IPS DF 19.7 (cell line): ENCODE measurements at regions not wholly inside any gene's neighbourhood (a gene's known extent, or its start where the extent isn't known, plus 50 kb on each side); places are given as distances from the start of the nearest gene placed in this dataset.
A peak's percentile ranks its signal among the peaks of the same experiment; 100 is the strongest.
"Not testable (repeated sequence)": the region's sequence is repeated elsewhere in the genome, so short reads cannot be mapped to it uniquely, and the experiment has no call there.

Experiments used
- DNase-seq: peaks from one replicate; pipeline ENCODE4 v3.0.0-alpha.2; 2013; ENCODE audit warnings: low read depth, low spot score

- no peak for DNase-seq
Measured at GRCh38 chr6:158920311-158920905, 79.6 kb downstream of the RSPH3 start.

DNA sequence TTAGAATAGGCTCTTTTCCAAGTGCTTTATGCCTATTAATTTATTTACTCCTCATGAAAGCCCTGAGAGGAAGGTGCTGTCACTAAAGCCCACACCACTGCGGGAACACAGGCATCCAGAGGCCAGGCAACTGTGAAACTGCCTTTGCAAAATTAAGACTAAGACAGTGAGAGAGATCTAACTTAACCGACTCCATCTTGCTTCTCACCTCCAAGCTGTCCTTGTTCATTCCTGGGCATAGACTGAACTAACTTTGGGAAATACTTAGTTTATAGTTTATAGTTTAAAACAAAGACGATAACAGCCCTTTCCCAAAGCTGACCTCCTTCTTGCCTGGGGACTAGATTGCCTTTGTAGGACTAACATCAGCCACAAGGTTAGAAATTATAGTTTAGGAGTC, 80.1 kb downstream of the RSPH3 start:
- no peak for DNase-seq

GRCh38 chr6:158916617-158917016, 83.4 kb downstream of the RSPH3 start:
- no peak for DNase-seq

DNA sequence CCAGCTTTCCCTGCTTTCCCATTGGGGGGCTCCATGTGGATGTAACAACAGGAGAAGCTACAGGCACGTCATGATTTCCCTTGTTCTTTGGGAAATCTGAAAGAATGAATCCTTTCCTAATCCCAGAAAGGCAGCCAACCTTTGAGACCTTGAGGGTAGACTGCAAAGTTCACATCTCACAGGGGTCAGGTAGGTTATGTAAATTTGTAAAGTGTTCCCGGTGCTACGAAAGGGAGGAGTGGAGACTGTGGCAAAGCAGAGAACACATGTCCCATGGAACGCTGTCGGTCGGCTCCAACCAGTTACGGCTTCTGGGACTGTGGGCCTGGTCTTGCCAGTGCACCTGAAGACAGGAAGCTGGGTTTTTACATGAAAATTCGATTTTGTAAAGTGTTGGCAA, 85.1 kb downstream of the RSPH3 start:
- no peak for DNase-seq

DNA sequence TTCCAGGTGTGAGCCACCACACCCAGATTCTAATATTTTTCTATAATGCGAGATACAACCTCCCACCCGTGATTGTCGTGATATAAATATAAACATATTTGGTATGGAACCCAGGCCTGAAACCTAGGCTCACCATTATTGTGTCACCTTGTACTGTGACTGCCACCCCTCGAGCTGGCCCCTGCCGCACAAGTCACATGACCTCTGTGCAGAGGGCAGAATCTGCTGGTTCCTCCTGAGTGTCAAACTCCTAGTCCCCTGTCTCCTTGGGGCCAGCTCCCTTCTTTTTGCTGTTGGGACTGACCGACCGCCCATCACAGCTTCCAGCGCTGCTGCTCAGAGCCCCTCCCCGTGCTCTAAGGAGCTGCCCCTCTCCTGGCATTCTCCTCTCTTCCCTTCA, 86.4 kb downstream of the RSPH3 start:
- no peak for DNase-seq

GRCh38 chr6:158912655-158913054, 87.3 kb downstream of the RSPH3 start:
- no peak for DNase-seq

- DNase-seq, result no peak
Measured at GRCh38 chr6:158911746-158912480, 88.1 kb downstream of the RSPH3 start.

DNA sequence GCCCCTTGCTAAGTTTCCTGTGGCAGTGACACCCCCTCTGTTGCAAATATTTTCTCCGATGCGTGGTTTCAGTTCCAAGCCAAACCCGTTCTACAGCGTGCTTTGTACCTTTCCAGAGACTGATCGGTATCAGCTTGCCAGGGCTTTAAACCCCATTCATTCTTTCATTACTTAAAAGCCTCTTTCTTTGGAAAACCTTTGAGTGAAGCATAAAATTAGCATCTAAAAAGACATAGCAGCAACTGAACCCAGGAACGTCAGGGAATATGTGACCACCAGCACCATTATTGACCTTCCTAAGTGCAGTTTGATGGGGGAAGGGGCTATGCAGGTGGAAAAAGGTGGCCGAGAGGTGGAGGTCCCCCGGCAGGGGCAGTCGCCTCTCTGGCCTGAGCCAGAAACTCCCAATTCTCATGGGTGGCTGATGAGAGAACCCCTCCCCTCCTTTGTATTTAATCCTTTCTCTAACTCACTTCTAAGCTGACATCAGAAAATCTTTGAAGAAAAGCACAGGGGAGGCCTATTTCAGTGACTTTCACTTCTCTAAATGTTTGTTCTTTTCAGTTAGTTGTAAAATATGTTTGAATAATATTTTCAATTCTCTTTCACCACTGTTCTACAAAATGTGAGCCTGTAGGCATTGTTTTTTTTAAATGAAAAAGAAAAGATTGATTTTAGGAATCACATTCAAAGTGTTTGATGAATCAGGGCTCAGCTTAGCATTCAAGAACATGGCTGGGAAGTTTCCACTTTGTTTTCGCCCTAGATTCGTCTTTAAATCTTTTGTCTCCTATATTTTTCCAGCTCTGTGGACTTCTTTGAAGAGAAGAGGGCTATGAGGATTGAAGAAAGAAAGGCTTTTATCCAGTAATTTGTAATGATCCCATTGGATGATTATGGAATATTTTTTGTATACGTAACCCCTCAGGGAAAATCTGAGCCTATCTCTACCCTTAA, 89.2 kb downstream of the RSPH3 start:
- peak; percentile 95 for DNase-seq

DNA sequence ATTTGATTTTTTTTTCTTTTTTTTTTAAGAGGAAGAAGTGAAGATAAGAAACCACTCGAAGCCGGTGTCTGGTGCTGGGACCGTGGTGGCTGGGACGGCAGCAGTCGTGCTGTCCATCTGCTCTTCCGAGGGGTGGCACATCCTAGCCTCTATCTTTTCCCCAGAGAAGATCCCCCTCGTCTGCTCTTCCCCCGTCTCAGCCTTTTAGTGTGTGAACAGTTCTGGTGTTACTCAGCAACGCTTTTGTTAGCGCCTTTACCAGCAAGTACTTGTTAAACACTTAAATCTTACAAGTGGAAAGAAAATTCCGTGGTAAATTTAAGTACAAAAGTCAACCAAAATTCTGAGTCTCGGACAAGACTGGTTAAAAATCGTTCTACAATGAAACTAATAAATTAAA, 90.1 kb downstream of the RSPH3 start:
- DNase-seq, result peak; percentile 25

- no peak for DNase-seq
Measured at GRCh38 chr6:158908606-158909005, 89.4 kb upstream of the EZR start.

GRCh38 chr6:158907931-158908330, 88.8 kb upstream of the EZR start:
- DNase-seq, result peak; percentile 42

- no peak for DNase-seq
Measured at GRCh38 chr6:158906926-158907325, 87.8 kb upstream of the EZR start.

DNA sequence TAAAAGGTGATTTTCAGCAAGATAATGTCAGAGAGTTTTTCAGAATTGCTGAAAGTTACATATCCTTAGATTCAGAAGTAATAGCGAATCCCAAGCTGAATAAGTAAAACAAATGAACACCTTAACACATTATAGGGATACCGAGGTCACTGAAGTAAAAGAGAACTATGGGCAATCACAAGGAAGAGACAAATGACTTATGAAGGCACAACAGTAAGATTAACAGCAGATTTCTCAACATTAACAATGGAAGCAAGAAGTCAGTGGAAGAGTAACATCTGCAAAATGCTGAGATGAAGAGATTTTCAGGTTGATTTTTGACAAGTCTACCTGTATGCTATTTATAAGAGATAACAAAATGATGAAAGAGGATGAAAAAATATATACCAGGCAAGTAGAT, 86.1 kb upstream of the EZR start:
- no peak for DNase-seq

GRCh38 chr6:158903801-158904200, 84.6 kb upstream of the EZR start:
- DNase-seq, result no peak

DNA sequence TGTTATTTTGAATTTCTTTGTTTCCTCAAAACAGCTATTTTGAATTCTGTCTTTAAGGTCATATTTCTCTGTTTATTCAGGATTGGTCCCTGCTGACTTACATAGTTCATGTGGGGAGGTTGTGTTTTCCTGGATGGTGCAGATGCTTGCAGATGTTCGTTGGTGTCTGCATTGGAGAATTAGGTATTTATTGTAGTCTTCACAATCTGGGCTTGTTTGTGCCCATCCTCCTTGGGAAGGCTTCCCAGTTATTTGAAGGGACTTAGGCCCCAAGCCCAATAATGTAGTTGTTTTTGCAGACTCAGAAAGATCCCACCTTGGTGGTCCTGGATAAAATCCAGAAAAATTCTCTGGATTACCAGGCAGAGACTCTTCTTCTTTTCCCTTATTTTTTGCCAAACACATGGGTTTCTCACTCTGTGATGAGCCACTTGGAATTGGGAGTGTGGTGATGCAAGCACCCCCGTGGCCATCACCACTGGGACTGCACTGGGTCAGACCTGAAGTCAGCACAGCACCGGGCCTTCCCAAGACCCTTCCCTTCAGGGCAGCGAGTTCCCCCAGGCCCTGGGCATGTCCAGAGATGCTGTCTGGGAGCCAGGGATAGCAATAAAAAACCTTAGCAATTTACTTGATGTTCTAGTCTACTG, 81.6 kb upstream of the EZR start:
- no peak for DNase-seq

DNA sequence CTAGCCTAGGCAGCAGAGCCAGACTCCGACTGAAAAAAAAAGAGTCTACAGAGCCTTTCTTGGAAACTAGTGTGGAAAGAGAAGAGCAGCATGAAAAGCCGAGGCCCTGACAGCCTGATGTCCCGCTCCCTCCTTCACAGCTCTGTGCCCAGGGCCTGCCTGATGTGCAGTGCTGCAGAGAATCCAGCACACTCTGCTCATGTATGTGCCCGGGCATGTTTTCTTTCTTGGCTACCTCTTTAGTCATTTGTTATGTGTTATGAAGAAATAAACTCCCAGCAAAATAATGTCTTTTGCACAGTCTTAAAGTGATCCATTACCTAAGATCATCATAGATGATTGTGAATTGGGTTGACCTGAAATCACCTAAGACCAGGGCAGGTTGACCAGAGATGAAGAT, 78.1 kb upstream of the EZR start:
- DNase-seq, result no peak

- DNase-seq, result no peak
Measured at GRCh38 chr6:158895661-158896060, 76.5 kb upstream of the EZR start.

DNA sequence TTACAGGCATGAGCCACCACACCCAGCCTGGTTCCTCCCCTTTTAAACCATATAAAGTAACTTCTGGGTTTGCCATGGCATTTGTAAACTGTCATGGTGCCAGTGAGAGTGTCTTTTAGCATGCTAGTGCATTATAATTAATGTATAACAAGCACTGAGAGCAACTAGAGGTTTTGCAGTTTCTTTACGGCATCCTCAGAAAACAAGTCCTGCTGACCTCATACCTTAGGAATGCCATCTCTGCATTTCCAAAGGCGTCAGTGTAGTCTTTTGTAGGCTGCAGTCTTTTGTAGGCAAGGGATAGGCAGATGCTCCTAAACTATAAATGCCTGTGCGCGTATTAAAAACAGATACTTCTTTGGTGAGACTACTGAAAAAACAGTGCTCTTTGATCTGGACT, 75.0 kb upstream of the EZR start:
- peak; percentile 89 for DNase-seq

- DNase-seq, result no peak
Measured at GRCh38 chr6:158892266-158892665, 73.1 kb upstream of the EZR start.

- not testable (repeated sequence) for DNase-seq
Measured at GRCh38 chr6:158891560-158891959, 72.4 kb upstream of the EZR start.

DNA sequence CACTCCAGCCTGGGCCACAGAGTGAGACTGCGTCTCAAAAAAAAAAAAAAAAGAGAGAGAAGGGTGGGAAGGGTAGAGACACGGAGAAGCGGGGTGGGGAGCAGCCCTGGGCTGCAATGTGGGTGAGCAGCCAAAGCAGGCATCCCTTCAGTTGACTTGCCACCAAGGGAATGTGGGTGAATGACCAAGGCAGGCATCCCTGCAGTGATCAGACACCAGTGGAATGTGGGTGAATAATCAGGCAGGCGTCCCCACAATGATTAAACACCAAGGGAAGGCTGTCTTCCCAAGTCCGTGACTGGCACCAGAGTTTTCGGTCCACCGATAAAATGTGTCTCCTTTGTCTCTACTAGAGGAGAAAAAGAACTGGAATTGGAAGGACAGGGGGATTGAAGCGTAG, 69.0 kb upstream of the EZR start:
- not testable (repeated sequence) for DNase-seq
